ENCODE measurements at regions not wholly inside any gene's neighbourhood (a gene's known extent, or its start where the extent isn't known, plus 50 kb on each side); places are given as distances from the start of the nearest gene placed in this dataset.

DNA sequence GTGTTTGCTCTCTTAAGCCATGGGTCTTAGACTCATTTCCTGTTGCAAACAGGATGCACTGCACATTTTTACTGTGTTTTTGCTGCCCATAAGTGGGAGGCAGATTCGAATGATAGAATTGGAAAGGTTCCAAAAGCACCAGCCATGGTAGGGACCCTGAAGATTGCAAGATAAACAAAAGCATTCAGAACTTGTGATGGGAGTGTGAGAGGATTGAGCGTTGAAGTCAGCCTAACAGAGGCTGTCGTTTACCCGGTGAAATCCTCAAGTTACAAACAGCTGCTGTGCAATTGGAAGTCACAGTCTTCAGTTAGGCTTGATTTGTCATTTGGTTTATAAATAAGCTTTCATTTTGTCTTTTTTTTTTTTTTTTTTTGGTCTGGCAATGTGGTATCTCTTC, 192.7 kb upstream of the MKI67 start:
- DNase-seq, result no peak

DNA sequence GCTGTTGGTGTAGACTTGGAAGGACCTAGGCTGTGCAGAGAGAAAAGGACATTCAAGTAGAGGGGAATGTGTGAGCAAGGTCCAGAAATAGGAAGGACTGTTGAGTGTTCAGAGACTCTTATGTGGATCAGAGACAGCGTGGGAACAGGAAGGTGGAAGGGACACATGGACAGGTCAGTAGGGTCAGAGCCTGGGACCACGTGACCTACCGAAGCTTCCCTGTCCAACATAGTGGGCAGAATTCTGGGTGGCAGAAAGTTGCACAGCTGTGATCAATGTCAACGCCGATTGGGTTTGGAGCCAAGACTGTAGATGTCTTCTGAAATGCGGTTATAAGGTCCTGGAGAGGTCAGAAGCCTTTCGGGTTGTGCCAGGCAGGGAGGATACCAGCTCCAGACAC, 195.9 kb upstream of the MKI67 start:
- no peak for DNase-seq

DNA sequence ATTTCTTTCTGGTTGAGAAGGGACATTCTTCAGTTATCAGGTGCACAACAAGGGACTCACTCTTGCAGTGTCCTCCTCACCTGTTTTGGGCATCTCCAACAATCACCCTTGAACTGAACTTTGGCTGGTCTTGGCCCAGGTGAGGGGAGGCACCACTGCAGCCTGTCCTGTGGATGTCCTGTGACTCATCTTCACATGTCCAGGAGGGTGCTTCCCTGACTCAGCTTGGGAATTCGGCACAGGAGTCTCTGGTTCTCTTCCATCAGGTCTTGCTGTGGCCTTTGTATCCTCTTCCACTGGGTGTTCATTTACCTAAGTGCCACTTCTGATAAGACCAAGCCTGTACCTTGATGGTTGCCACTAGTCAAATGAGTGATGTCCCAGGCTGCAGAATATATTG, 196.7 kb upstream of the MKI67 start:
- DNase-seq, result no peak

DNA sequence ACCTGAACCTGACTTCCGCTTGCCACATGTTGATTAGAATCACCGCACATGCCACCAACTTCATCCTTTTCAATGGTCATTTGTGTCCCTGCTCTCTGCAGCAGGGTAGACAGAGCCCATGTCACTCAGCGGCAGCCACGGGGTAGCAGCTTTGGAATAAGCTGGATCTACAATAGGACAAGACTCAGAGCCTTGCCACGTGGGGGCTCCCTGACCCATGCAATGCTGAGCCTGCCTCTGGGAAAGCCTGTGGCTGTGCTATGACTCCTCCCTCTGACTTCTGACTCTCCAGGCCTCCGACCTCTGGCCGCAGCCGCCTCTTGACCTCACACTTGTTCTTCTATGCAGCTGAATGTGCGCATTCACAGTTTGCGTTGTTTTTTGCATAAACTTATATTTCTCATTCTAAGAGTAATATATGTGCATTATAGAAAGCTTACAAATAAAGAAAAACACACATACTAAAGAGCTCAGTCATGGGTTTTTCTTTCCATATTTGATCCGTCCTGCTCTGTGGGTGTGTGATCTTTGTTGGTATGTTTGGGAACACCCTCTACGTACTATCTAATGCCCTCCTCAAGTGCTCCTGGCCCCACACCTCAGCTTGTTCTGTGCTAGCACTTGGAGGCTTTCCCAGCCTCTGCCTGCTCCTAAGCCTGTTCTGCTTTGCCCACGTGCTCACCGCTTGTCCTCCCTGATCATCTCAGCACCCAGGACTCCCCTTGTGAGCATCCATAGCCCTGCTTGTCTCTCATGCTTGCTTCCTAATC, 198.0 kb upstream of the MKI67 start:
- DNase-seq, result no peak

DNA sequence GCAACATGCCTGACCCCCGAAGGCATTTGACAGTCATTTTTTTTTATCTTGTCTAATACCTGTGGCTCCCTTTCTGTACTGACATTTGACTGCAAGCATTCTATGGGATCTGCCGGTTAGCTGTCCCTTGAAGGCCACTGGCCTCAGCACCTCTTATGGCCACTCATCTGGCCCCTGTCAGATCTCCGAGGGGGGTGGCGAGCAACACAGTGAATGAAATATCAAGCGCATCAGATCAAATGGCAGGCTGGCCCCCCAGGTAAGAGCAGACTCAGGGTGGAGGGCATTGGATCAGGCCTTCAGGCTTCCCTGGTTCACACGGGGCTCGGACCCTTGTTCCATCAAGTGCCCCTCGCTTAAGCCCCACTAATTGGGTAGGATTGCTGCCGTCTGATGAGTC, 199.6 kb upstream of the MKI67 start:
- DNase-seq, result no peak

DNA sequence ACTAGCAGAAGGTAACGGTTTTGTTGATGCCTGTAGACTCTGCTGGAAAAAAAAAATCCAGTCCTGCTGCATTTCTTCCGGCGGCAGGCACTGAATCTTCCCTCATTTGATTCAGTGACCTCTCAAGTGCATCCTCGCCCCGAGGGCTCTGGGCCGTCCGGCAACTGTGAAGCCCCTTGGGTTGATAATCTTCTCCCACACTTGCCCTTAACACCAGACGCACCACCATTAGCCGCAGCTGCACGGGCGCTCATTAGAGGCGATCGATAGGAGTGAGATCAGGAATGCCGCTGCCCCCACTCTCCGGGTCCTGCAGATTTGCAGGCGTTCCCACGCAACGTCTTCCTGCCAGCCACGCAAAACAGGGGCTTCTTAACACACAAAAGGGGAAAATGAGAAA, 200.0 kb upstream of the MKI67 start:
- no peak for DNase-seq

DNA sequence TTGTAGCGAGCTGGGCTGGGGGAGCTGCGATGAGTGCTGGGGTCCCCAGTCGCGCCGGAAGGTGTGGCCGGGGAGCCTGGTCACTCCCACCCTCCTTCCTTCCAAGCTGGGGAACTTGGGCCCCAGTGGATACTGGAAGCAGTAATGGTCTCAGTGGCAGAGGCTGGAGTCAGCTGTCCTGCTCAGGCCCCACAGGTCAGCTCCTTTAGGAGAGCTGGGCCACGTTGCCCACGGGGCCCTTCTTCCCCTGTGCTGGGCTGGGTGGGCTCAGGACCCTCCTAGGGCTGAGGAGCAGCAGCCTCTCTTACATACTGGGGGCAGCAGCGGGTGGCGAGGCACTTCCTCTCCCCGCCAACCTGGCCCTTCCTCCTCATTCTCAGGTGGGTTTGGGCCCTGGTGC, 200.6 kb upstream of the MKI67 start:
- no peak for DNase-seq

DNA sequence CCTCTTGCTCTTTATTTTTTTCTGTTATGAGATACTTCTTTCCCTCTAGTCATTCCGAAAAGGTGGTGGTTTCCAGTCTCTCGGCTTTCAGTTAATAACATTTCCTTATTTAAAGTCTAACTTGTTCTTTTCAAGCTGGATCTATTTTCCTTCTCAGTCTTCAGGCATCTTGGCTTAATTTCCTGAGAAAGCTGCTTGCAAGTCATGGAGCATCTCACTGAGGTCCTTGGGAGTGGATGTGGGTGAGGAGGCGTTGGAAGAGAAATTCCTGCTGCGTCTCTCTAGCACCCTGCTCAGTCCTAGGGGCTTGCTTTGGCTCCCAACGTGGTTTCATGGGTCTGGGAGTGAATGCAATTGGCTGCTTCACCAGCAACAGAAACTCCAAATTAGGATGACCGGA, 210.2 kb upstream of the MKI67 start:
- no peak for DNase-seq

DNA sequence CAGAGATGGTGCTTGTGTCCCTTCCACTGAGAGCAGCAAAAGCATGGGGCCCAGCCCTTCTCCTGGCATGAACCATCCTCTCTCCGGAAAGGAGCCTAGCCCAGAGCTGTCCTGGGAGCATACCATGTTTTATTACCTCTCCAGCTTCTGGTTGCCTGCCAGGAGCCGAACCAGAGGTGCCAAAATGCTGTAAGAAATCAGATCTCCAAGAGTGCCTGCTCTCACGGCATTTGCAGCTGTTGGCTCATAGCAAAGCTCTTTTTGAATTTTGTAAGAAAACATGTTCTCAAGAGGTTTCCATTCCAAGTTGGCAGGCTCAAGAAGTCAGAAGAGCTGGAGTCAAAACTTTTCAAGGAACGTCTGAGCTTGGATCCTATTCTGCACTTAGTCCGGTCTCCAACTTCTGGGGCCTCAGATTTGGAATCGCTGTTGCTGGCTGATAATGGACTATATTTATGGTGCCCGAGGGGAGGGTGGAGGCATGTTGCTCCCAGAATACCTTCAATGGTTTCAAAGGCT, 211.7 kb upstream of the MKI67 start:
- DNase-seq, result no peak

DNA sequence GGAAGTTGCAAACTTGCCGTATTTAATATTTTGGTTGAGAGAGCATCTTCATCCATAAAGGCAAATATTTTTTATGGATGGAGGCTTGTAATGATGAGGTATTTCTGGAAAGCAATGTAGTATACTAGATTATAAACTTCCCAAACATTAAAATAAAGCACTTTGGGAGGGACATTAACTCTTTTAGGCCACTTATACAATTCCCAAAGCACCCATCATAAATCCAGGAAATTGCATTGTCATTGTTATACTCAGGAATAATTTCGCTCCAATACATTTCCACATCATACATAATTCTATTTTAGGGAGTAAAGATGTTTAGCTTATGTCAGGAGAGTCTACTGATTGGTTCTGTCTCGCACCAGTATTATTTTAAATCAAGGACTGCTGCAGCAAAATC, 212.7 kb upstream of the MKI67 start:
- DNase-seq, result no peak

DNA sequence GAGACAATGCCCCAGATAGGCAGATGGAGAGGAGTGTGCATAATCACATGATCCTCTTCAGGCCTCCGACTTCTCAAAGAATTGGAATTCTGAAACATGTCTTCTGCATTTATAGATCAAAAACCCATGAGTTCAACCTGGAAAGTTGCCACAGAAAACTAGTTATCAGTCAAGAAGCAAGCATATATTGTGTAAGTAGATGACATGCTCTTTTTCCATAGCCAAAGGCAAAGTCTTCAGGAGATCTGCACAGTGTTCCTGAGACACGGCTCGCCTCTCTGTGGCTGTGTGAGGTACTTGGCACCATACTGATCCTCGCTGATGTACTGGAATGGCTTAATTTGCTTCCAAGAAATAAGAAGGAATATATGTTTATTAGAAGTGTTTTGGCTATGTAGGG, 213.5 kb upstream of the MKI67 start:
- DNase-seq, result no peak

DNA sequence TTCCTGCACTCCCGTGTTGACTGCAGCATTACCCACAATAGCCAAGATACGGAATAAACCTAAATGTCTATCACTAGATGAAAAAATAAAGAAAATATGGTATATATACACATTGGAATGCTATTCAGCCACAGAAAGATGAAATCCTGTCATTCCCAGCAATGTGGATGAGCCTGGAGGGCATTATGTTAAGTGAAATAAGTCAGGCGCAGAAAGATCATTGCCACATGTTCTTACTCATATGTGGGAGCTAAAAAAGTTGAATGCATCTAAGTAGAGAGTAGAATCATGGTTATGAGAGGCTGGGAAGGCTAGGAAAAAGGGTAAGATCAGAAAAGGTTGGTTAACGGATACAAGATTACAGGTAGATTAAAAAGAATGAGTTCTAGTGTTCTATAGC, 219.1 kb upstream of the MKI67 start:
- DNase-seq, result no peak

DNA sequence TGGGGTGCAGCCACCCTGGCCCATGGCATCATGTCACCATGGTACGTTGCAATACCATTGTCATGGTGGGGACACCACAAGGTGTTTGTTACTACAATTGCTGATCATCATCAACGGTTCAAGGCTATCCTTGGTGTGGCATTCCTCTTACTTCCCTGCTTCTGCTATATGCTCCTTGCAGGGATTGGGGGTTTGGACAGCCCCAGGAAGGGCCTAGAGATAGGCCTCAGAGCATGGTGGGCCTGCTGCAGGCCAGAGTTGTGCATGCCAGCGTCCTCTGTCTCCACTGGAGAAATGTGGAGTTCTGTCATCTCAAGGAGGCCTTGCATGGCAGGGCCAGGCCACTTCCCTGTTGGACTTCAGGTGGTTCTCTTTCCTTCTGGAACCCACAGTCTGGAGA, 234.6 kb upstream of the MKI67 start:
- DNase-seq, result no peak

DNA sequence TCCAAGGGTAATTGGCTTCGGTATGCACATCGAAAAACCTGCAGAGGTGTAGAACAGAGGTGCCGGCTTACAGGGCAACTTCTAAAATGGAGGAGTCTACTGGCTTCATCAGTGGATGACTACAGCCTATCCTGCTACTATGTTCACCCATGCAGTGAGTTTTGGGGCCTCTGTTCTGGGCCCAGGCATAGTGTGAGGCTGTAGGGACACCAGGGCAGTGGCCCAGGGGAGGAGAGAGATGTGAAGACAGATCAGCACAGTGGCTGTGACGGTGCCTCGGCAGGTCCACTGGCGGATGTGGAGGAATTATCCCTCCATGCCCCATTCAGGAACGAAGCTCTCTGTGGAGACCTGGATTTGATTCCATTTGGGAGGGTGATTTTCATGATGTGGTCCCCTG, 235.3 kb upstream of the MKI67 start:
- no peak for DNase-seq

DNA sequence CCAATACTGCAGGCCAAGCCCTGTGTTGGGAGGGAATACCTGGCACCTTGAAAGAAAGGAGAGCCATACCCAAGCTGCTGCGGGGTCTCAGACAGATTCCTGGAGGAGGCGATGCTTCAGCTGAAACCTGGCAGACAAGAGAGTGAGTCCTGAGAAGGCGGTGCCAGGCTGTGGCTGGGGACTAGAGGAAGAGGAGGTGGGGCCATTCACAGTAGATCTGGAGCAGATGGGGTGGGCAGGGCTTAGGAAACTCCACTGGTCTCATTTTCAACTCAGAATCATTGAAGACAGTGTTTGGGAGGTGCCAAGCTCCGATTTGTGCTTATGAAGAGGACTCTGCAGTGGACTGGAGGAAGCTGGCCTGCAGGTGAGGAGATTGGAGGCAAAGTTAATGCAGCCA, 236.3 kb upstream of the MKI67 start:
- DNase-seq, result no peak

DNA sequence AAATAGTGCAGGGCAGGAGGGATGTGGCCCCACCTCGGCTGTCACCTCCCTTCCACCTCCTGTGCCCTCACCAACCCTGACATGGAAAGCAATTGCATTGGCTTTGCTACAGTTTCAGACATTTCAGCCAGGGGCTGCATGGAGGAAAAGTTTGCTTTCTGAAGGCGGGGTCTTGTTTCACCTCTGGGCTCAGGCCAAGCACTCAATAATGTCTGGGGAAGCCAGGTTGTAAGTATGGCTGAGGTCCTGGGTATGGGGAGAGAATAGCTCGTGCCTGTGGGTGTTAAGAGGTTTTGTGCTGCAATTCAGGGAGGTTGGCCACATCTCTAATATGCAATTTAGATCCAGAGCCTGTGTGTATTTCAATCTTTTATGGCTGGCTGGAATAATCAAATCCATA, 238.4 kb upstream of the MKI67 start:
- no peak for DNase-seq

DNA sequence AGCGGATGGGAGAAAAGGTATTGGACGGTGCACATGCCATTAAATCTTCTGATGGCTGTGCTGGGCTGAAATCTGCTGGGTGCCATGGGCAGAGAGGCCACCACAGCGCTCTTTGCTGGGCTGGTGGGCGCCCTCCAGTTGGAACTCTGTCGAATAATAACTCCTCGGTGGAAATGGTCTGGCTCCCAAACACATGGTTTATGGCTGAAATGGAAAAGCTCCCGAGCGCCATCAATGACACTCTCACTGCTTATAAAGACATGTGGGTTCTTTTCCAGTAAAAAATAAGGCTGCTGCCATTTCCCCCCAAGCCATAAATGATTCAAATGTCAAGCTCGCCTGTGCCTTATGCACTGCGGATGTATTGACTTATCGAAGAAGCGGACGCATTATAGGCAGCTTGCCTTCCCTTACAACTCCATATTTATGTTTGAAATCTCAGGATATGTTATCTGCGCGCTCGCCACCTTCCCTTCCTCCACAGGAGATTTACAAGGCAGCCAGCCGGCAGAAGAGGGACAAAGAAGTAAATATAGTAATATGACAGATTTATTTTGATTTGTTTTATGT, 239.0 kb upstream of the MKI67 start:
- DNase-seq, result no peak

DNA sequence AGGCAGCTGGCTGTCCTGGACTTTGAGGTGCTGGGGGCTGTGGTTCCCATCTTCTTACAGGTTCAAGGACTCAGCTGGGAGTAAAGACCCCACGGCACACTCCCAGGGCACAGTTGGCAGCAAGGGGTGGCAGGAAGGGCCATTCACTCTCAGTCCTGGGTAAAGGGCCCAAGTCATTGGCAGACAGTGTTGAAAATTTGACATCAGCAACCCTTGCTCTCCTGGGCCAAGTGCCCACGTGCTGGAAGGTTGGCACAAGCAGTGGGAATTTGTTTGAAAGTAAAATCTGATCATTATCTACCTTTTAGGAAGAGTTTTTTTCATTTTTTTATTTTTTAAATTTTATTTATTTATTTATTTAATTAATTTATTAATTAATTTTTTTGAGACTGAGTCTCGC, 241.6 kb upstream of the MKI67 start:
- DNase-seq, result no peak

DNA sequence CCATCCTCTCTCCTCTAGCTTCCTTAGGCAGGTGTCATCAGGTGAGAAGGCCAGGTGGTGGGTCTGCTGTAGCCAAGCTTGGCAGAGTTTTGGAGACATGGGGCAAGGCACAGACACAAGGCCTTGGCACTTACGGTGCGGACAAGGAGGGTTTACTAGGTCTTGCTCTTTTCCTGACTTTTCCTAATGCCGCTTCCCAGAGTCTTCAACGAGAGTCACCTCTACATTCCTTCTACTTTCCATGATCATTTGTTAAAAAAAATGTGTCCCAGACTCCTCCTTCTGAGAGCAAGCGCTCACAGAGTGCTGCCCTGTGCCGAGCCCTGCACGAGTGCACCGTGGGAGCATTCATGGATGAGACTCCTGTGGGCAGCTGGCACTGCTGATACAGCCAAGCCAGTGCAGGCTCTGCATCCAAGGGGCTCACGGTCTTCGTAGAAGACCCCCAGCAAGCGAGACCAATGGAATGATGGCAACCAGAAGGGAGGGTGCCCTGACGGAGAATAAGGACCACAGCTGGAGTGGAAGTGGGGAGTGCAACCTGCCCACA, 243.0 kb upstream of the MKI67 start:
- DNase-seq, result no peak

DNA sequence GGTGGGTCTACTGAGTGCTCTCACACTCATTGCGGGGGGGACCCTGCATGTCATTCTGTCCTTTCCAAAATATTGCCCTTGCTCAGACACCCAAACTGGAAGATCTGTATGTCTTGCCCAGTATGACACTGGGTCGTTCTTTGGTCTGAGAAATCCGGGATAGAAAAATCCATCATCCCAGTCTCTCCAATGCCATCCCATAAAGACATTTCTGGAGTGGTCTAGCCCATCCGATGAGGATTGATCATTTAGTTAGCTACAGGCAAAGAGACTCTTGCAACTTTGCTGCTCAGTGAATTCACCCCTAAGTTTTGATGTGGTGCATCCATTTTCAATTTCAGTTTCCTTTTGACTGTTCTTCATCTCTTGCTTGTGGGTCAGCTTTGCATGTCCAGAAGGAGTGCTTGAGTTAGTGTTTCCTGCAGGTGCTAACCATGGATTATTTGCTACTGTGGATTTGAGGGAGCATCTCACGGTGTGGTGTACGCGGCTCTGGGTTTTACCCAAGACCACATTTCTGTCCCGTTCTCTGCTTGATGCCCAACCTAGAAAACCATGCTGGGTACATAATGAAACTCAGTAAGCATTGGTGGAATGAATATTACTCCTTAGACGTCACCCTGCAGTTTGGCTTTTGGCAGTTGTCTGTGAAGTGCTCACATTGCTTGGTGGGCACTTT, 247.0 kb upstream of the MKI67 start:
- no peak for DNase-seq

DNA sequence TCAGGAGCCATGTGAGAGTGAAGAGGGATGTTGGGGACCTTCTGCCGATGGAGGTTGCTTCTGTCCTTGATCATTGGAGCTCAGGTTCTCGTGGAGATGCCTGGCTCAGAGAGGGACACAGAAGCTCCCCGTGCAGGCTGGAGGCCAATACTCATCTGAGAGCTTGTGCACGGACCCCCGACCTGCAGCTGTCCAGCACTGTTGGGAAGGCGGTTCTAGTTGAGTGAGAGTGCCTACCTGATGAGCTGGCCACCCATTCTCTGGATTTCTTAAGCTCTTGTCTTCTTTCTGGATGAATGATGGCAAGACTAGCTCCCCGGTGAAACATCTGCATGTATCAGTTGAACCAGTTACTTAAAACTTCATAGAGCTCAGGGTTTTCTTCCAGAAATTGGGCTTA, 247.6 kb upstream of the MKI67 start:
- DNase-seq, result no peak

DNA sequence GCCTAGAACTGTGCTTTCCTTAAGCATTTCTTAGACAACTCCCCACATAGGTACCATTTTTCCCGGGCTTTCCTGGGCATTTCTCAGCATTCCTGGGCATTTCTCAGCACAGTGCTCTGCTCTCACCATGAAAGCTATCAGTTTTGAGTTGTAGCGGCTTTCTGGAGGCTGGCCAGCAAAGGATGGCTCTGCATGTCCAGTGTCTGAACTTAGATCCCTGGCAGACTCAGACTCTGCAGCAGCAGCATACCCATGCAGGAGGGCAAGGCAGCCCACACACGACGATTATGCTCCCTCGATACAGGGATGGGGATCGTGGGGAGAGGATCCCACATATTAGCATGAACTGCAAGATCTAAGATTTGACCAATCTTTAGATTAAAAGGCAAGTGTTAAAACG, 248.9 kb upstream of the MKI67 start:
- no peak for DNase-seq

DNA sequence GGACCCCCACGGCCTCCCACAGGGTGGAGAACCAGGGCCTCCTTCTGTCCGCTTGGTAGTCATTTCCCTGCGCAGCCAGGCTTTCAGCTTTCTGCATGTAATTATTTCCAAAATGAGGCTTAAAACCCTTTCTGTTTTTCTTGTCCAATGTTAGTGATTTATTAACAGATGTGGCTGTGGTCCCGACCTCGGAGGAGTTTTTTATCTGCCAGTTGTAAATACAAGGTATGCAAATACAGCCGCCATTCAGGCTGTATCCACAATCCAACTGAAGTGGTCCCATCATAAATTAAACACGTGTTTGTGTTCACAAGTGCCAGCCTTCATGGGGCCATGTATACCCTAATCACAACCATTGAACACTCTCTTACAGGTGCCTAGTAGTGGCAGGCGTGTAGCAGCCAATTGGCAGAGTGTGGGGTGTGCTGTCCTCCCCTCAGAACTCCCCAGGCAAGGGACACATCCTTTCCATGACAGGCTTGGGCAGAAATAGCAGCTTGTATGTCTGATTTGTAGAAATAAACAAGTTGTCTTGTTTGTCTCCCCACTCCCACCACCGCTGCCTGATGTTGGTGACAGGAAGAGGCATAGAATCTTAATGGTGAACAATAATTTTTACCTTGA, 251.3 kb upstream of the MKI67 start:
- DNase-seq, result no peak

DNA sequence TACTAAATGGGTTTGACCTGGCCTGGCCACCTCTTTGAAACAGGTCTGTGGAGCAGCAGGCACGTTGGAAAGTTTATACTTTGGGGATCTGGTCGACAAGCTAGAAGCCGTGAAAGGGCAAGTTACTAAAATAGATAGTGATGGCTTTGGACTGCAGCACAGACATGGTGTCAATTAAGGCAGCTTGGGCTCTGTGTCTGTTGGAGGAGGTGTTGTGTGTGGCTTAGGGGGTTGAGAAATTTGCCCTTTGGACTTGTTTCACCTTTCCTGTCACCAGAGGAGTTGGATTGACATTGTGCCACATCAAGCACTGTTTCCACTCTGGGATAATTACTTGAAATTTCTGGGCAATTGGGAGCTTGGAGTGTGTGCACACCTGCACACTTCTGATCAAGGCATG, 251.8 kb upstream of the MKI67 start:
- no peak for DNase-seq

Measured in NCI-H2107 (cell line).